ENCODE measurements at regions not wholly inside any gene's neighbourhood (a gene's known extent, or its start where the extent isn't known, plus 50 kb on each side); places are given as distances from the start of the nearest gene placed in this dataset.
"Not testable (repeated sequence)": the region's sequence is repeated elsewhere in the genome, so short reads cannot be mapped to it uniquely, and the experiment has no call there.

DNA sequence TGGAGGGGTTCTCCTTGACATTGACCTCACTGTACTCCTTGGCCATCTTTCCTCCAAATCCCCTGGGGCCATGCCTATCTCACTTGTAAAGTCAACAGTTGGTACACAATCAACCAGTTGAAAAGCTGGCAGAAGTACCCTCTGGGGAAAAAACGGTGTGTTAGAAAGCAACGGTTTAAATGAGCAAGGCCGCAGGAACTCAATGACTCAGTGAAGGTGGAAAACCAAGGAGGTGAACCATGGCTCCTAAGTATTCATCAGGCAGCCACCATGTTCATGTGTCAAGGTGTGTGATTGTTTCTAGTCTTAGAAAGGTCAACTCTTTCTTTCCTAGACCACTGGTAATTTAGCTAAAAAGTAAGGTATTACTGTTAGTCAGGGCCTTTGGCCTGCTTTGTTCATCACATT lies 130.9 kb upstream of the SATB1 start:
- no peak overlapping the region for H3K4me3 ChIP-seq (ENCODE audit: low read depth, low read length)

DNA sequence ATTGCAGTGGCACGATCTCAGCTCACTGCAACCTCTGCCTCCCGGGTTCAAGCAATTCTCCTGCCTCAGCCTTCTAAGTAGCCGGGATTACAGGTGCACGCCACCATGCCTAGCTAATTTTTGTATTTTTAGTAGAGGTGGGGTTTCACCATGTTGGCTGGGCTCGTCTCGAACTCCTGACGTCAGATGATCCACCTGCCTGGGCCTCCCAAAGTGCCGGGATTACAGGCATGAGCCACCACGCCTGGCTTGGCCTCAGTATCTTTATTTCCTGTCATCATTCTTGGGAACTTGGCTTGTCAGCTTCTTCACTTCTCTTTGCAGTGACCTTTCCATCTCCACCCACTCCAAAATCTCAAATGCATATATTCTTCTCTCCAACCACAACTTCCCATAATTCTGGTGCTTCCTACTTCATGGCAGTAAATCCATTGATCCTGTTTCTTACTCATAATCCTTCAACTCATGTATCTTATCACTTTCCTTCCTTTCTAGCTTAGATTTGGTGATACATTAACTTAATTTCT lies 127.5 kb upstream of the SATB1 start:
- not testable (repeated sequence) for H3K4me3 ChIP-seq (ENCODE audit: low read depth, low read length)

More for the DNA sequence above, 130.9 kb upstream of the SATB1 start:
- TF ChIP-seq CTCF (IDR thresholded peaks at IDR 0.05; ENCODE audit: borderline replicate concordance, insufficient read depth, low read depth, low read length): no peak

DNA sequence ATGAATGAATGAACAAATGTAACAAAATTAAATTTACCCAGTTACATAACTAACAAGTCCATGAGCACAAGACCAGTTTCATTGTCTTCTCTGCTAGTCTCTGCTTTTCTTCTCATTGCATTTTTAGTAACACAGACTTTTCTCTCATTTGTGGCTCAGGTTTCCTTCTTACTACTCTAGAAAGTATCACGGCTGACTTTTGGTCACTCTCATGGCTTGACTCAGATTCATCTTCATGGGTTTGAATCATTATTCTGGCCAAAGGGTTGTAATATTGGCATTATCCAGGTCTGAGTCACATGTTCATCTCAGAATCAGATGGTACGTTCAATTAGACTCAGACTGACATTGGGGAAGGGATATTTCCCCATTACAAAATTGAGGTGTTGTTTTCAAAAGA lies 121.5 kb upstream of the SATB1 start:
- no peak overlapping the region for H3K4me3 ChIP-seq (ENCODE audit: low read depth, low read length)
- TF ChIP-seq CTCF (IDR thresholded peaks at IDR 0.05; ENCODE audit: borderline replicate concordance, insufficient read depth, low read depth, low read length): no peak

DNA sequence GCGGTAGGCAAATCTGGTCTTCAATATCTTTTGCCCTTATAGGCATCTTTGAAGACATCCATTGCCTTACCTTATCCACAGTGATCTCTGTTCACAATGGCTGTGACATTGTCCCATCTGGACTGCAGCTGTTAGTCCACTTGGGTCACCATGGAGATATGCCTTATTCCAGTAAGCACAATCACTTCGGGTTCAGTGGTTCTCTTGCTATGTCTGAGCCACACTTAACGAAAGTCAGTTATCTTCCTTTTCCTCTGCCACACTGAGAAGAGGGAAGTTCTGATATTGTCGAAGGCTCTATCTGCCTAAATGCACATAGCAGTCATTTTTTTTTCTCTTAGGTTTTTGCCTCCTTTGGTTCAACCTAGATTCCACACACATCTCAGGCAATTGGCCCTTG lies 119.0 kb upstream of the SATB1 start:
- TF ChIP-seq CTCF (IDR thresholded peaks at IDR 0.05; ENCODE audit: borderline replicate concordance, insufficient read depth, low read depth, low read length): no peak
- H3K4me3 ChIP-seq (ENCODE audit: low read depth, low read length): no peak overlapping the region

GRCh38 chr3:18538463-18539230 lies 113.5 kb upstream of the SATB1 start:
- TF ChIP-seq CTCF (IDR thresholded peaks at IDR 0.05; ENCODE audit: borderline replicate concordance, insufficient read depth, low read depth, low read length): no peak
- no peak overlapping the region for H3K4me3 ChIP-seq (ENCODE audit: low read depth, low read length)

- TF ChIP-seq CTCF (IDR thresholded peaks at IDR 0.05; ENCODE audit: borderline replicate concordance, insufficient read depth, low read depth, low read length): no peak
- no peak overlapping the region for H3K4me3 ChIP-seq (ENCODE audit: low read depth, low read length)
Observed at GRCh38 chr3:18533039-18533438, 107.9 kb upstream of the SATB1 start.

GRCh38 chr3:18531662-18532061 lies 106.5 kb upstream of the SATB1 start:
- H3K4me3 ChIP-seq (ENCODE audit: low read depth, low read length): no peak overlapping the region
- TF ChIP-seq CTCF (IDR thresholded peaks at IDR 0.05; ENCODE audit: borderline replicate concordance, insufficient read depth, low read depth, low read length): no peak
